ENCODE measurements at regions not wholly inside any gene's neighbourhood (a gene's known extent, or its start where the extent isn't known, plus 50 kb on each side); places are given as distances from the start of the nearest gene placed in this dataset.

DNA sequence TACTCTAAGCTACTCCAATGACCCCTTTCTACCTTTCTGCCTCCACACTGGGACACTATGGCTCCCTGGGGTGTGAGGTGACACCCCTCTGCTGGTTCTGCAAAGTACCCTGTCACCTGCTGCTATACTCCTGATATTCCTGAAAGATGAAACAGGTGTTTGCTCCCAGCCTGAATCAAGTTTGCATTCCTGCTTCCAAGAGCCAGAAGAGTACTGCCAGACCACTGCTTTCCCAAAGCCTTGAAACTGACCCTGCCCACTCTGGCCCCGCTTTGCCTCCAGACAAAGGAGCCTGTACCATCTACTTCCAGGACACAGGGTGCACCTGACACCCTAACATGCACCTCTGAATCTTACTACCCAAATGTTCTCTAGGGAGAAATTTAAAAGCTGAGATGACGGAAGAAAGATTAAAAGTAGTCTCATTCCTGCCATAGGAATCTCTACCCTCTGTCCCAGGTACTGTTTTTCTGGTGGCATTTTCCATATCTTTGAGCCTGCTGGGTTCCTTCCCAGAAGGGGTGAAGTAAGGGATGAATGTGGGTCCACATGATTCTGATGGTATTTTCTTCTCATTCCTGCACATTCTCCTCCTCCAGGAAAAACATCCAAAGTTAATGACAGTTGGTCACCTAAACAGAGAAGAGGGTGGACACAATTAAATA is 70.3 kb upstream of the DUSP10 start:
- DNase-seq (ENCODE audit: low read depth), result no peak

GRCh38 chr1:221810406-221810805 is 68.5 kb upstream of the DUSP10 start:
- no peak for DNase-seq (ENCODE audit: low read depth)

- DNase-seq (ENCODE audit: low read depth), result no peak
Measured at GRCh38 chr1:221809091-221810029, 67.5 kb upstream of the DUSP10 start.

DNA sequence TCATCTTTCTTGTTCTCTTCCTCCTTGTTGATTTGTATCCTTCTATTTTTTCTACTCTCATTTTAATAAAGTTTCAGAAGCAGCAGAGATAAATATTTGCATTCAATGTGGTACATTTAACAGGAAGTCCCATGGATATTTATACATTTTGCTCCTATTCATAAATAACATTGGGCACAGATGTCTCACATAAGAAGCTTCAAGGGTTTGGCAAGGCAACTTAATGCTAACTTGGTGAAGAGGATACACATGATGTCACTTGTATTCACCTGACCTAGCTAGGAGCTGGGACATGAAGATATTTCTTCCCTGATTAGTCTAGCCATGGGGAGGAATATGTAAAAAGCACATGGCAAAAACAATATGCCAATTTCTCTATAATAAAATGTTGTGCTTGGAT is 65.1 kb upstream of the DUSP10 start:
- DNase-seq (ENCODE audit: low read depth), result no peak

- no peak for DNase-seq (ENCODE audit: low read depth)
Measured at GRCh38 chr1:221806236-221806635, 64.3 kb upstream of the DUSP10 start.

DNA sequence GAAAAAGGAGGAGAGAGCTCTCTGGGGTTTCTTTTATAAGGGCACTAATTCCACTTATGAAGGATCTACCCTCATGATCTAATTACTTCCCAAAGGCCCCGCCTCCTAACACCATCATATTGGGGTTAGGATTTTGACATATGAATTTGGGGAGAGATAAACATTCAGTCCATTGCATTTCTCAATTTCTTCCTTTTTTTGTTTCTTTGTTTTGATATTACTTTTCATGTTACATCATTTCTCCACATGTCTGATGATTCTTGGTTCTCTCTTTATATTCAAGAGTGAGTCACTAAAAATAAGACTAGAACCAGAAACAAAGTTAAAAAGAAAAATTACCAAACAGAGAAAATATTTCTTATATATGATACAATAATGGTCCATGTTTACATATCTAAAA is 63.2 kb upstream of the DUSP10 start:
- DNase-seq (ENCODE audit: low read depth), result no peak

DNA sequence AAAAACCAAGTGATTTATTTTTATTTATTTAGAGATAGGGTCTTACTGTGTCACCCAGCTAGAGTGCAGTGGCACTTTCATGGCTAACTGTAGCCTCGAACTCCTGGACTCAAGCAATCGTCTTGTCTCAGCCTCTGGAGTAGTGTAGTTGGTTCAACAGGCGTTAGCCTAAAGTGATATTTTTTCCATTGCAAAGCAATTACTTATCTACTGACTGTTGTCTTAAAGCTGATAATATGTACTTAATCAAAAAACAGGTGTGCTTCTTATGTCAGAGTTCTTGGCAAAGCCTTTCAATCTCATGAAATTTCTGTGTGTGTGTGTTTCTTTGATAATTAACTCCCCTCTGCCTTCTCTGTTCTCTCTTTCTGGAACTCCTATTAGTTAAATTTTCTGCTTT is 62.4 kb upstream of the DUSP10 start:
- DNase-seq (ENCODE audit: low read depth), result no peak

DNA sequence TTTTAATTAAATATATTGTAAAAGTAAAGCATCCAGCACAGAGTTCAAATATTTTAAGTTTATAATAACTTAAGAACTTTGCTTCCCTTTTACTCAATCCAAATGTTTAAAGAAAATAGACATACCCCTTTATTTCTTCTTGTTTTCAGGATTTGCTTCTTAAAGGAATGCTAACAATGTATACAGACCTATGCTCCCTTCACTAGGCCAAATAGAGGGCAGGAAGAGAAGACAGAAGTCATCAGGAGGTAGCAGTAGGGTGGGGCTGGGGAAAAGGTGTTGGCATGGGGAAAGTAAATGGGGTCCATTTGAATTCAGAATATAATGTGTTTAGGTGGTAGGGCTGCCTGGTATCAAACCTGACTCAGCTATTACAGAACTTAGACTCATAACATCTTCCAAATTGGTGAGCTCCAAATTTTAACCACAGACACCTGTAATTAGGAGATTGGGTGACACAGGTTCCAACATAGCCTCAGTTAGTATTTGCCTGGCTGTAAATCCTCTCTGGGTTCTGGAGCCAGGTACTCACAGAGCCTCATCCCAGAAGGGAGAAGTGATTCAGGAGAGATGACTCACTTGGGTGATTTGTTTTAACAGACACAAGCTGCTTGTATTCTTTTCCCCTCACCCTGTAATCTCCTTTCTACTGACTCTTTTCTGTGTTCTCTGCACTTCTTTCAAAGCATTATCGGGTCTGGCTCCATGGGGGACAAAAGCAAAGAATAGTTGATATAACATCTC is 60.1 kb upstream of the DUSP10 start:
- no peak for DNase-seq (ENCODE audit: low read depth)

DNA sequence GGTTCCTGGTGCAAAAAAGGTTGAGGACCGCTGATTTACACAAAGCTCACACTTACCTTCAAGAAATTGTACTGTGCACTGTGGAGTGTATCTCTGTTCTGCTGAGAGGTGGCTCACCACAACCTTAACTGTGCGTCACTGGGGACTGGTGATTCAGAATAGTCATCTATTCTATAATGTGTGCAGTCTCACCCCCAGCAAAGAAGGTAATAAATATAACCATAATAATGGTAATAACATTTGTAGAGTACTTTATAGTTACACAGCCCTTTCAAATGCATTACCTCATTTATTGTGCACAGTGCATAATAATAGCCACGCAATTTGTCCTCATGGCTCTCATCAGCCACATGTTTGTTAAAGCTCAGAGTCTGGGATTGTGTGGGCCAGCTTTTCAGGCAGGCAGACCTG is 59.4 kb upstream of the DUSP10 start:
- DNase-seq (ENCODE audit: low read depth), result no peak

- no peak for DNase-seq (ENCODE audit: low read depth)
Measured at GRCh38 chr1:221800831-221801230, 58.9 kb upstream of the DUSP10 start.

DNA sequence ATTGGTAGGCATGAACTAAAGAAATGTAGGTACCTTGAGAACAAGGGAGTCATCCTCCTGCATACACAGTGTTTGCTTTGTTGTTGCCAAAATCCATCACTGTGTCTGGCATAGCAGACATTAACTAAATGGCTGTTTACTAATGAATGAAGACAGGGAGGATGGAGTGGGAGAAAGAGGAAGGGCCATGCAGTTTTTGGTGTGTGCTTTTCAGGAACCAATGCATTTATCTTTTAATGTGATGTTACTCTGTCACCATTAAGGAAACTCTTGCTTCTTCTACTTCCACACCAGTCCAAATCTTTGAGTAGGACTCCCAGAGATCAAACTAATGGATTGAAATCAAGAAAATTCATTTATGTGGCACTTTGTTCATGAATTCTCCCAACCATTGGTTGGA is 55.6 kb upstream of the DUSP10 start:
- DNase-seq (ENCODE audit: low read depth), result no peak

DNA sequence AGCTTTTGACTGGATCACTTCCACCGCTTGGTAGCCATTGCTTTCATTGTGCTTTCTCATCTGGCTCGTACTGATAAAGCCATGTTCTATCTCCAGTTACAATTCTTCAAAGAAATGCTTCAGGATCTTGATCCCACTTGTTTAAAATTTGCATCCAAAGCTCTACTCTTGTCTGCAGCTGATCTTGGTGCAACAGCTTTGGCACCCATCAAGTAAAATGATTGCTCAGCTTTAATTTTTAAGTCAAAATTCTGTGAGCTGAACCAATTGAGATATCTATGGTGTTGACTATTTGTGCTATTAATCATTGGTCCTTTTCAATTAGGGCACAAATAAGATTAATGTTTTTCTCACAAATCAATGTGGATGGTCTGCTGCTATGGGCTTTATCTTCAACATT is 54.8 kb upstream of the DUSP10 start:
- no peak for DNase-seq (ENCODE audit: low read depth)

DNA sequence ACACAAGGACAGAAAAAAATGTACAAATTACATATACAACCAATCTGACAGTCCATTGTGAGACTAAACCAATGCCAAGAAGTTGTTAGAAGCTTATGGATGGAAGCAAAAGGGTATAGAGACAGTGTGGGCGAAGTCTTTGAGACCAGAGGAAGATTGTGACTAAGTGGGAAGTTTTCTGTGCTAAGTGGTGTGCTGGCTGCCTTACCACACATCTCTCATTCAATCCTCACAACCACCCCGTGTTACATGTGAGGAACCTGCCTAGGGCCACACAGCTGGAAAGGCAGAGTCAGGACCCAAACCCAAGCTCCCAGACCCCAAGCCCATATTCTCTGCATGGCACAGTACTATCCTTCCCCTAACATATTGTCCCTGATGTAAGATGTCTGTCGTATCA is 53.5 kb upstream of the DUSP10 start:
- no peak for DNase-seq (ENCODE audit: low read depth)

GRCh38 chr1:221794935-221795334 is 53.0 kb upstream of the DUSP10 start:
- DNase-seq (ENCODE audit: low read depth), result no peak

GRCh38 chr1:221794079-221794670 is 52.3 kb upstream of the DUSP10 start:
- no peak for DNase-seq (ENCODE audit: low read depth)

GRCh38 chr1:221793439-221794078 is 51.7 kb upstream of the DUSP10 start:
- no peak for DNase-seq (ENCODE audit: low read depth)

- DNase-seq (ENCODE audit: low read depth), result no peak
Measured at GRCh38 chr1:221791846-221792245, 50.0 kb upstream of the DUSP10 start.

All from activated T-helper 9 cell treated with anti-CD3 and anti-CD28 coated beads, Interleukin-2, amount 50 U/mL, for 16 hours (primary cell).